A549 (cell line): ENCODE measurements at regions not wholly inside any gene's neighbourhood (a gene's known extent, or its start where the extent isn't known, plus 50 kb on each side); places are given as distances from the start of the nearest gene placed in this dataset.

ENCODE experiments used
- CHD4 ChIP-seq: fragments of 200-600 bp; sonication (generic); IDR thresholded peaks from 2 replicates; pipeline ENCODE4 v1.6.1; 2016; ENCODE audit warnings: antibody characterized with exemption, mild to moderate bottlenecking, borderline replicate concordance
- JUN ChIP-seq, 2 experiments: fragments of >200 bp; sonication (Bioruptor Twin); formaldehyde crosslinking; IDR thresholded peaks; 2 replicates in 1 of 2; 3 replicates in 1 of 2; pipeline ENCODE4 v1.6.1; 2016 to 2017
- KDM5A ChIP-seq: fragments of 200-600 bp; sonication (generic); IDR thresholded peaks from 2 replicates; pipeline ENCODE4 v1.6.1; 2016; ENCODE audit warnings: antibody characterized with exemption, mild to moderate bottlenecking
- PHF8 ChIP-seq: fragments of 200-600 bp; sonication (generic); IDR thresholded peaks from 2 replicates; pipeline ENCODE4 v1.6.1; 2016; ENCODE audit warnings: low read depth, mild to moderate bottlenecking, antibody characterized with exemption, moderate library complexity, borderline replicate concordance
- POLR2A ChIP-seq: IDR thresholded peaks from 2 replicates; pipeline ENCODE4 v1.6.1; 2012; ENCODE audit warnings: mild to moderate bottlenecking, low read length
- TF ChIP-seq, protein P1 (sequence below): fragments of >200 bp; sonication (Bioruptor Twin); formaldehyde crosslinking; IDR thresholded peaks from 3 replicates; pipeline ENCODE4 v1.5.1; 2016

DNA sequence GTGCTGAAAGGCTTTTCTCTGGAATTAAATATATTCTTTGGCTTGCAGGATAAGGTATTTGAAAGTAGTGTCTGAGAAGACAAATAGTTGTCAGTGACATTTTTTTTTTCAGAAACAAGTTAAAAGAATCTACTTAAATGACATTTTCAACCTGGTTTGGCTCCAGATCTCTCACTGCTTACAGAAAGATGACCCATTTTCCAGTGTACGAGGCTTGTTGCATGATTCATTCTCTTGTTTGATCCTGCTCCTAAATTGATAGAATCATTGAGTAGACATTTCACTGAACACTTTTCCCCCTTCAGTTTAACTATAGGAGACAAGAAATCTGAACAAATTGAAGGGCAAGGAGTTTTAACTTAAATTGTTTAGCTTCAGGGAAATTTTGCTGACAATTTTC lies 546.1 kb downstream of the ZNF608 start:
- TF ChIP-seq JUN (IDR thresholded peaks at IDR 0.05) (no peak), PHF8 (no peak), POLR2A (no peak), KDM5A (no peak), CHD4 (no peak)
- TF ChIP-seq, protein P1, sequence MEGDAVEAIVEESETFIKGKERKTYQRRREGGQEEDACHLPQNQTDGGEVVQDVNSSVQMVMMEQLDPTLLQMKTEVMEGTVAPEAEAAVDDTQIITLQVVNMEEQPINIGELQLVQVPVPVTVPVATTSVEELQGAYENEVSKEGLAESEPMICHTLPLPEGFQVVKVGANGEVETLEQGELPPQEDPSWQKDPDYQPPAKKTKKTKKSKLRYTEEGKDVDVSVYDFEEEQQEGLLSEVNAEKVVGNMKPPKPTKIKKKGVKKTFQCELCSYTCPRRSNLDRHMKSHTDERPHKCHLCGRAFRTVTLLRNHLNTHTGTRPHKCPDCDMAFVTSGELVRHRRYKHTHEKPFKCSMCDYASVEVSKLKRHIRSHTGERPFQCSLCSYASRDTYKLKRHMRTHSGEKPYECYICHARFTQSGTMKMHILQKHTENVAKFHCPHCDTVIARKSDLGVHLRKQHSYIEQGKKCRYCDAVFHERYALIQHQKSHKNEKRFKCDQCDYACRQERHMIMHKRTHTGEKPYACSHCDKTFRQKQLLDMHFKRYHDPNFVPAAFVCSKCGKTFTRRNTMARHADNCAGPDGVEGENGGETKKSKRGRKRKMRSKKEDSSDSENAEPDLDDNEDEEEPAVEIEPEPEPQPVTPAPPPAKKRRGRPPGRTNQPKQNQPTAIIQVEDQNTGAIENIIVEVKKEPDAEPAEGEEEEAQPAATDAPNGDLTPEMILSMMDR = no peak
